Tibial nerve (tissue), 4 donors: ENCODE measurements at regions not wholly inside any gene's neighbourhood (a gene's known extent, or its start where the extent isn't known, plus 50 kb on each side); places are given as distances from the start of the nearest gene placed in this dataset.

Experiments
- EP300 ChIP-seq, 2 donors: sonication (generic); formaldehyde crosslinking; IDR thresholded peaks; one replicate each; pipeline ENCODE4 v1.6.1; 2017; ENCODE audit warnings: antibody characterized with exemption in 2 of 2, mild to moderate bottlenecking in 1 of 2
- TF ChIP-seq, protein P1 (sequence below), 5 experiments: fragments of 200-600 bp in 3 of 5; fragments of 450-650 bp in 2 of 5; sonication (generic) in 3 of 5; IDR thresholded peaks; one replicate each; pipeline ENCODE4 v1.5.1; 2016 to 2019; ENCODE audit warnings: antibody characterized with exemption in 5 of 5, mild to moderate bottlenecking in 3 of 5, moderate library complexity in 2 of 5

- TF ChIP-seq, protein P1, sequence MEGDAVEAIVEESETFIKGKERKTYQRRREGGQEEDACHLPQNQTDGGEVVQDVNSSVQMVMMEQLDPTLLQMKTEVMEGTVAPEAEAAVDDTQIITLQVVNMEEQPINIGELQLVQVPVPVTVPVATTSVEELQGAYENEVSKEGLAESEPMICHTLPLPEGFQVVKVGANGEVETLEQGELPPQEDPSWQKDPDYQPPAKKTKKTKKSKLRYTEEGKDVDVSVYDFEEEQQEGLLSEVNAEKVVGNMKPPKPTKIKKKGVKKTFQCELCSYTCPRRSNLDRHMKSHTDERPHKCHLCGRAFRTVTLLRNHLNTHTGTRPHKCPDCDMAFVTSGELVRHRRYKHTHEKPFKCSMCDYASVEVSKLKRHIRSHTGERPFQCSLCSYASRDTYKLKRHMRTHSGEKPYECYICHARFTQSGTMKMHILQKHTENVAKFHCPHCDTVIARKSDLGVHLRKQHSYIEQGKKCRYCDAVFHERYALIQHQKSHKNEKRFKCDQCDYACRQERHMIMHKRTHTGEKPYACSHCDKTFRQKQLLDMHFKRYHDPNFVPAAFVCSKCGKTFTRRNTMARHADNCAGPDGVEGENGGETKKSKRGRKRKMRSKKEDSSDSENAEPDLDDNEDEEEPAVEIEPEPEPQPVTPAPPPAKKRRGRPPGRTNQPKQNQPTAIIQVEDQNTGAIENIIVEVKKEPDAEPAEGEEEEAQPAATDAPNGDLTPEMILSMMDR (IDR thresholded peaks at IDR 0.05) = peak in 2 of 5 experiments; percentile 19 to 27
- no peak for TF ChIP-seq EP300 (IDR thresholded peaks at IDR 0.05)
These were observed 116.9 kb upstream of the S1PR3 start for GRCh38 chr9:88874391-88874790.
